ENCODE measurements at regions not wholly inside any gene's neighbourhood (a gene's known extent, or its start where the extent isn't known, plus 50 kb on each side); places are given as distances from the start of the nearest gene placed in this dataset.

DNA sequence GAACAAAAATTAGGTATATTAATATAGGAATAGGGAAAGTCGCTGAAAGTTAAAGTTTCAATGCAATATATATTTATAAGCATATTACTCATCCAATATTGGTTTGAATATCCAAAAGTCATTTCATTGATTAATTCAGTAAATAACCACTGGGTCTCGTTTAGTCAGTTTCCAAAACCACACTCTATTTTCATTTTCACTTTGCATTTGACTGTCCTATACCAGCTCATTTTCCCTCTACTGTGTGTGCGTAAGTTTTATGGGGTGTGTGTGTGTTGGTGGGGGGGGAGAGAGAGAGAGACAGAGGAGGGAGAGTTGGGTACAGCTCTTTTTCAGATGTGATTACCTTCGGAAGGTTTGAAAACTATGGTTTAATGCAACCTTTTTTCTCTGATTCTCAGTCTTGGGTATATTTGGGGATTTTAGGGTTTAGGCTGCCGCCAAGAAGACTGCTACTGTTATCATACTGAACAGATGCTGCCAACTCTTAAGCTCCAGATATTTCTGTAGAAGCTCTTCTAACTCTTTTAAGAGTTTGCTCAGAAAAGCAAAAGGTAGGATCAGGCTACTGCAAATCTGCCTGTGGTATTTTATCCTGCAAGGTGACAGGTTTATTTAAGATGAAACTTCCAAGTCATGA lies 1427.4 kb downstream of the PCDH7 start:
- DNase-seq (ENCODE audit: low read depth in 2 of 2), result no peak

DNA sequence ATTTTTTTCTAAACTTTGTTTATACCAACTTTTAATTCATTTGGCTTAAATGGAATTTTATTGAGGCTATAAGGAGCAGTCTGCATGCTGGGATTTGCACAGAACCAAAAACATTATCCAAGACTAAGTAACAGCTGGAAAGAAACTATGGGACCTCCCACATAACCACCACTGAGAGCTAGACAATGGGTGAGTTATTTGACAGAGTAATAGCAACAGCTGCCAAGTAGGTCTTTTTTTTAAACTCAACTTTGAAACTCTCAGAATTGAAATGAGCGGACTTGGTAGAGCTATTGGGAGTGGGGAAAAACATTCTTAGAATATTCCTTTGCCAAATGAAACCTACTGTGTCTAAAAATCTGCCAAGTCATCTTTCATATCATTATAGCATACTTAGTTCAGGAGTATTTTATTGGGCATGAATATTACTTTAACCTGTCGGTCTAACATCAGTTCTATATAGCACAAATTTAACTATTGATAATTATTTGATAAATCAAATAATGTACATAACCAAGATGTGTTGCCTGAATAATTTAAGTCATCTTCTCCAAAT lies 1428.0 kb downstream of the PCDH7 start:
- DNase-seq (ENCODE audit: low read depth in 2 of 2), result no peak

- DNase-seq (ENCODE audit: low read depth in 2 of 2), result no peak
Observed at GRCh38 chr4:32158961-32159360, 1438.8 kb downstream of the PCDH7 start.

DNA sequence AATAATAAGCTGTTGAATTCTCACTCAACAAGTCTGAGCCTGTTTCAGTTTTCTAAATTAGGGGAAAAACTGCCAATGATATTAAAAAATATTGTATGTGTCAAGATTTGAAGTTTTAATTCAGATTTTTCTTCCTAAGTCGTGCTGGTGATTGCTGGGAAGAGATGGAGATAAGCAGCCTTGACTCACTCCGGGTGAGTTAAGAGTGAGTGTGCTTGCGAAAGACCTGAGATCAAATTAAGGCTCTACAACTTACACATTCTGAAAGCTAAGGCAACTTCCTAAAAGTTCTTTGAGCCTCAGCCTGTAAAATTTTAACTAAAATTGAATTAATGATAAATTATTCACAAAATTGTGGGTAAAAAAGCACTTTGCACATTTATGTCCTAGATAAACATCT lies 1441.2 kb downstream of the PCDH7 start:
- DNase-seq (ENCODE audit: low read depth in 2 of 2), result no peak

DNA sequence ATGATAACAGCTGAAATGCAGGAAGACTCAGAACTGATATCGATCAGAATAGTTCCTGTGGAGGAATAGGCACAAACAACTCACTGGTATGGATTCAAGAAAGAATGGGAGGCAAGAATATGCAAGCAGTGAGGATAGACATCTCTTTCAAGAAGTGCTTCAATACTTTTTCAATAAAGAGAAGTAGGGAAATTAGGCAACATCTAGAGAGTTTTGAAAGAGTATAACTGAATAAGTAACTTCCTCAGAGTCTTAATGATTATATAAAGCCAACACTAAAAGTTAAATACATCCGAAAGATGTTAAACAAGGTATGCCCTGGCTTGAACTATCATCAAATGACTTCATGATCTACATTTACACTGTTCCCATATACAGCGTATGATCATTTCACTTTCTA lies 1443.0 kb downstream of the PCDH7 start:
- DNase-seq (ENCODE audit: low read depth in 2 of 2), result no peak

- no peak for DNase-seq (ENCODE audit: low read depth in 2 of 2)
Observed at GRCh38 chr4:32169841-32170240, 1449.7 kb downstream of the PCDH7 start.

- DNase-seq (ENCODE audit: low read depth in 2 of 2), result no peak
Observed at GRCh38 chr4:32172086-32172485, 1451.9 kb downstream of the PCDH7 start.

DNA sequence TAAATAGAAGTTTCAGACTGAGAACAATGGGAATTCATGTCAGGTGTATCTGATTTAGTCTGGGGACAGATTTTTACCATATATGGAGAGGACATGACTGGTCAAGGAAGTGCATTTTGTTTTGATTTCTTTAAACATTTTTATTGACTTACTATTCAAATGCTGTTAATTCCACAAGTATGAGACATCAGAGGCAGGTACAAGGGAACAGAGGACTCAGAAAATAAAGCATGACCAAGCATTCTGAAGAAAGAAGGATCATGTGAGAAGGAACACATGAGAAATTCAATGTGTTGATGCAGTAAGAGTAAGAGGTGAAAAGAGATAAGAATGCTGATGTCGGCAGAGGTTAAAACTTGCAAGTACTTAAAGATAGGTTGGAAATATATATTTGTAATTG lies 1452.6 kb downstream of the PCDH7 start:
- no peak for DNase-seq (ENCODE audit: low read depth in 2 of 2)

DNA sequence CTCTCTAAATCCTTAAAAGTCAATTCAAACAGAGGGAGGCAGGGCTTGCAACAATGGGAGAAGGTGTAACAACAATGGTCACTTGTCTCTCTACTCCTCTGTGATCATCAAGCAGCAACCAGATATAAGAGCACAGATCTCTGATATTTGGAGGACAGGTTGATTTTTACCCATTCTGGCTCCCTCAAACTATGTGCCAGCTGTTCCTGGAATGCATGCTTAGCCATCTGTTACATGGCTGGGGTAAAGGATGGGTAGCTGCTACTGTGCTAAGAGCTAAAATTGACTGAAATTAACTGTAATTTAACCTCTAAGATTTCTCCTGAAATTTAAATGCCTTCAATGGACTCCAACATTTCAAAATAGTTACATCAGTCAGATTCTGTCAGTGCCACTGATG lies 1459.9 kb downstream of the PCDH7 start:
- DNase-seq (ENCODE audit: low read depth in 2 of 2), result no peak

DNA sequence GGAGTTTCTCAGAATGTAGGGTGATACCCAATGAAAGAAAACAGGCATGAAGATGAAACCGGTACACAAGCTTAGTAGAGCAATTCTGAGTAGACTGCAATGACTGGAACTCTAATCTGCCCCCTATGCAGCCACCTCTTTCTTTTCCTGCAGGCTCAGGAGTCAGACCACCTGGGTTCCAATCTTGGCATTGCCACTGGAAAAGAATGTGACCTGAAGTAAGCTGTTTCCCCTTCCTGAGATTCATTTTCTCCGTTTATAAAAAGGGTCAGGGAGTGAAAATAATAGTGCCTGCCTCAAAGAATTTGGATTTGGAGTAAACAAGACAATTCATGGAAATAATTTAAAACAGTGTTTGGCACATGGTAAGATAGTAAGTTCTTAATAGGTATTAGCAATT lies 1464.0 kb downstream of the PCDH7 start:
- no peak for DNase-seq (ENCODE audit: low read depth in 2 of 2)

- no peak for DNase-seq (ENCODE audit: low read depth in 2 of 2)
Observed at GRCh38 chr4:32189130-32189529, 1469.0 kb downstream of the PCDH7 start.

GRCh38 chr4:32189788-32190187 lies 1469.6 kb downstream of the PCDH7 start:
- DNase-seq (ENCODE audit: low read depth in 2 of 2), result no peak

- no peak for DNase-seq (ENCODE audit: low read depth in 2 of 2)
Observed at GRCh38 chr4:32191961-32192360, 1471.8 kb downstream of the PCDH7 start.

- no peak for DNase-seq (ENCODE audit: low read depth in 2 of 2)
Observed at GRCh38 chr4:32192363-32192762, 1472.2 kb downstream of the PCDH7 start.

GRCh38 chr4:32192991-32193390 lies 1472.8 kb downstream of the PCDH7 start:
- no peak for DNase-seq (ENCODE audit: low read depth in 2 of 2)

GRCh38 chr4:32196950-32197688 lies 1477.0 kb downstream of the PCDH7 start:
- no peak for DNase-seq (ENCODE audit: low read depth in 2 of 2)

GRCh38 chr4:32199639-32200038 lies 1479.5 kb downstream of the PCDH7 start:
- DNase-seq (ENCODE audit: low read depth in 2 of 2), result no peak

DNA sequence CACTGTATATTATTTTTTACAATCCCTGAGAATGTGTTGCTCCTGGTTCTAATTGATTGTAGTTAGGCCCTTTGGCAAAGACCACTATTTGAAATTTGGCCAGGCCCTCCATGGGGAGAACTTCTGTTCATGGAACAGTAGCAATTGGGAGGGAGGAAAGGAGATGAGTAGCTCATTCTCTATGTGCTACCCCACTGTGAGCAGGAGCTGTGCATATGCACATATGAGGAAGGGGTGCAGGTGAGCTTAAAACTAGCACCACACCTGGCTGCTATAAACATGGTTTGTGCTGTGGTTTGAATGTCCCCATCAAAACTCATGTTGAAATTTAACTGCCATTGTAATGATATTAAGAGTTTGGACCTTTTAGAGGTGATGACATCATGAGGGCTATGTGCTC lies 1483.2 kb downstream of the PCDH7 start:
- no peak for DNase-seq (ENCODE audit: low read depth in 2 of 2)

DNA sequence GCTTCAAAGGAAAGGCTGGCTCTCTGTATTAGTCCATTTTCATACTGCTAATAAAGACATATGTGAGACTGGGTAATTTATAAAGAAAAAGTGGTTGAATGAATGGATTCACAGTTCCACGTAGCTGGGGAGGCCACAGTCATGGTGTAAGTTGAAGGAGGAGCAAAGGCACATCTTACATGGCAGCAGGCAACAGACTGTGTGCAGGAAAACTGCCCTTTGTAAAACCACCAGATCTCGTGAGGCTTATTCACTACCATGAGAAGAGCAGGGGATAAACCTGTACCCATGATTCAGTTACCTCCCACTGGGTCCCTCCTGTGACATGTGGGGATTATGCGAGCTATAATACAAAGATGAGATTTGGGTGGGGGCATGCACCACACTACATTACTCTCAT lies 1486.6 kb downstream of the PCDH7 start:
- DNase-seq (ENCODE audit: low read depth in 2 of 2), result no peak

DNA sequence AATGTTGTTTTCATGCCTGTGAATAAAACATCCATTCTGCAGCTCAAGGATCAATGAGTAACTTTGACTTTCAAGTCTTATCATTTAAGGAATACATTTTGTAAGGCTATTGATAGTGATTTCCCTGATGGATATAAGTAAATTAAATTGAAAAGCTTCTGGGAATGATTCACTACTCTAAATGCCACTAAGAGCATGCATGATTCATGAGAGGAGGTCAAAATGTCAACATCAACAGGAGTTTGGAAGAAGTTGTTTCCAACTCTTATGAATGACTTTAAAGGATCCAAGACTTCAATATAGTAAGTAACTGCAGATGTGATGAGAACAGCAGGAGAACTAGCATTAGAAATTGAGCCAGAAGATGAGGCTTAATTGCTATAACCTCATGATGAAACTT lies 1487.3 kb downstream of the PCDH7 start:
- DNase-seq (ENCODE audit: low read depth in 2 of 2), result no peak

DNA sequence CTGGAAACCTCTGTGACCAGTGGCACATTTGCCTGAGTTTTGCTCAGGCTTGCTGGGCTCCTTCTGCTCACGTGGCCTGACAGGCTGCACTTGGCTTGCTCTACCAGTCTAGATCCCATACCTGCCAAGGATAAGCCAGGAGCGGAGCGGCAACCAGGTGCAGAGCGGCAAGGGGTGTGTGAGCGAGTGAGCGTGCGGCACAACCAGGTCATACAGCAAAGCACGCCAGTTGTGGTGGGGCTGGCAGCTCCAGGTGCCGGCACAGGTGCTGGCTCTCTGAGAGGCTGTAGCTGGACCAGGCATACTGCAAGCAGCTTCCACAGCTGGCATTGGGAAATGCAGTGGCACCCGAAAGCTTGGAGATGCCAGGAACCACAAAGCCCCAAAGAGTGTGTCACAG lies 1495.1 kb downstream of the PCDH7 start:
- no peak for DNase-seq (ENCODE audit: low read depth in 2 of 2)

DNA sequence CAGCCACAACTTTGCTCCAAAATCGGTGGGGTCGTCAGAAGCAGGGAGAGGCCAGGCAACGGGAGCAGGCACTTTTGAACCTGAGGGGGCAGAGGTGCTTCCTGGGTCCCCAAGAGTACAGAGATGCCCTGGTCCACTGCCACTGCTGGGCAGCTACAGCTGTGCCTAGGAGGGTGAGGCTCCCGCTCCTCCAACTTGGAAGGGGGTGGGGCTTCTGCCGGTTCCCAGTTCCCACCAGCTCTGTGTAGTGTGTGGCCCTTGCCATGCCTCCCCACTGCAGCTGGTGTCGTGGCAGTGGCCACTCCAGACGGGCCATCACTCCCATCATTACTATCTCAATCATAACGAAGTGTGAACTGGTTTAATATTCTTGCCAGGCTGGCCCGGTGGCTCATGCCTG lies 1496.3 kb downstream of the PCDH7 start:
- no peak for DNase-seq (ENCODE audit: low read depth in 2 of 2)

DNA sequence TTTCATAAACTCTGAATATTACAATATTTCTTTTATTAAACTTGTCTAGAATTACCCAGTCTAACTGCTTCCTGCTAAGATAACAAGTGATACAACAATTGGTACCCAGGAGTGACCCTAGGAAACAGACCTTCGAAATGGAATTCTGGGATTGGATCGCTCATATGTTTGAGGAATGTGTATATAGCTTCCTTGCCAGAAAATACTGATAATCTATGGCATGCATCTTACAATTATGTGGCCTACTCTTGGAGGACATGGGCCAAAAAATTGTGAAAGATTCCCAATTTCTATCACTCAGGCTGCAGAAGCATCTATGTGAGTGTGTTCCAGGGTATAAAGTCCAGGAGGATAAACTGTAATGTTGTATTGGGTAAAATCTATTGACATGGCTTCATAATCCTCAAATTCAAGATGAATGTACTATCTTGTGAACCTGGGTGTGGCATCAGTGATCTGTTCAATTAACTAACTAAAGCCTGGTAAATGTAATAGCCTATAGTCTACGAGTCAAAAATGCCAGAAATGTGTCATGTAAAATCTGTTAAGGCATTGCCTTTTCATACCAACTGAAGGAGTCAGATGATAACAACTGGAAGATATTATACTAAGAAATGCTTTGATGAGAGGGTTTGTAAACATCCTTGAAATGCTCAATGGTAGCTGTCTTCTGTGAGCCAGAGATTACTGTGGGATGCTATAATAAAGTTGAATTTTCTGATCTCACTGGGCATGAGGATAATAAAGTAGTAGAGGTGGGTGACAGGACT lies 1499.3 kb downstream of the PCDH7 start:
- DNase-seq (ENCODE audit: low read depth in 2 of 2), result no peak

Data from stimulated activated CD8-positive, alpha-beta memory T cell treated with anti-CD3 and anti-CD28 coated beads, Interleukin-2, amount 100 ng/mL, for 48 hours (primary cell).